Suprapubic skin (tissue), 4 donors: ENCODE measurements at regions not wholly inside any gene's neighbourhood (a gene's known extent, or its start where the extent isn't known, plus 50 kb on each side); places are given as distances from the start of the nearest gene placed in this dataset.

Experiments
- DNase-seq, 2 donors: peaks; one replicate each; pipeline ENCODE4 v3.0.0-alpha.2; 2019; ENCODE audit warnings: low spot score in 2 of 2
- H3K27ac ChIP-seq: fragments of 200-600 bp; sonication (generic); one replicate; pipeline ENCODE4 v1.5.1; 2019
- H3K27me3 ChIP-seq: fragments of 200-600 bp; sonication (generic); one replicate; pipeline ENCODE4 v1.5.1; 2019
- H3K36me3 ChIP-seq: fragments of 200-600 bp; sonication (generic); one replicate; pipeline ENCODE4 v1.5.1; 2019
- H3K4me1 ChIP-seq: fragments of 200-600 bp; sonication (generic); one replicate; pipeline ENCODE4 v1.5.1; 2019
- H3K4me3 ChIP-seq: fragments of 200-600 bp; sonication (generic); one replicate; pipeline ENCODE4 v1.5.1; 2019; ENCODE audit warnings: mild to moderate bottlenecking
- H3K9me3 ChIP-seq: fragments of 200-600 bp; sonication (generic); one replicate; pipeline ENCODE4 v1.5.1; 2019
- CTCF ChIP-seq, 2 donors: fragments of 200-600 bp in 1 of 2; fragments of 450-650 bp in 1 of 2; sonication (generic) in 1 of 2; IDR thresholded peaks; one replicate each; pipeline ENCODE4 v1.5.1; 2016 to 2019; ENCODE audit warnings: antibody characterized with exemption in 2 of 2, mild to moderate bottlenecking in 1 of 2, moderate library complexity in 1 of 2
- EP300 ChIP-seq: sonication (generic); formaldehyde crosslinking; IDR thresholded peaks from one replicate; pipeline ENCODE4 v1.6.1; 2017; ENCODE audit warnings: antibody characterized with exemption
- POLR2A ChIP-seq, 2 donors: fragments of 450-650 bp; IDR thresholded peaks; one replicate each; pipeline ENCODE4 v1.6.1; 2017; ENCODE audit warnings: antibody characterized with exemption in 2 of 2, mild to moderate bottlenecking in 2 of 2, moderate library complexity in 2 of 2
- POLR2AphosphoS5 ChIP-seq, 3 donors: sonication (generic); formaldehyde crosslinking; IDR thresholded peaks; one replicate each; pipeline ENCODE4 v1.6.1; 2017; ENCODE audit warnings: antibody characterized with exemption in 3 of 3
- WGBS: methylation state at CpG from one replicate; pipeline ENCODE4 v1.1.5; 2018; 5-methylcytosine and 5-hydroxymethylcytosine counted together

GRCh38 chr17:5668557-5669138 is 84.3 kb upstream of the NLRP1 start:
- H3K9me3 ChIP-seq = no peaks in the 10 kb centered on the region
- WGBS = 63% methylated on average over 2 of the region's 2 CpGs
- no peaks in the 10 kb centered on the region for H3K4me1 ChIP-seq
- H3K36me3 ChIP-seq = no peaks in the 10 kb centered on the region
- H3K27ac ChIP-seq = no peak overlapping the region
- TF ChIP-seq CTCF (IDR thresholded peaks at IDR 0.05) (no peak), EP300 (no peak), POLR2A (IDR thresholded peaks at IDR 0.05) (no peak), POLR2AphosphoS5 (IDR thresholded peaks at IDR 0.05) (no peak)
- DNase-seq = no peak
- H3K4me3 ChIP-seq = no peak overlapping the region
- H3K27me3 ChIP-seq = peaks cover 49% of the 10 kb centered on the region

DNA sequence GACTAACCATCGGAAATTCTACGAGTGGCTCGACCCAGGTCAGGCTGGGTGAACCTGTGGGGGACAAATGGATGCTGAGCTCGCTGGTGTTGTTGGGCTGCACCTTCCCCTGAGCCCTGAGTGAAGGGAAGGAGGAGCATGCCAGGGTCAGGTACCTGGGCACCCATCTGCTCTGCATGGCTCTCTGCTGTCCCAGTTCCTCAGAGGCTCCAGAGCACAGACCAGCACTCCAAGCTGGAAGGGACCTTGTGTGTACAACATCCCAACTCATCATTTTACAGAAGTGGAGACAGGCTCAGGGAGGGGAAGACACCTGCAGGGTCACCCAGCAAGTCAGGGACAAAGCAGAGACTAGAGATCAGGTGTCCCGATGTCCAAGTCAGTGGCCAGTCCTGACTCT is 84.9 kb upstream of the NLRP1 start:
- TF ChIP-seq CTCF (IDR thresholded peaks at IDR 0.05) (no peak), POLR2A (IDR thresholded peaks at IDR 0.05) (no peak), EP300 (no peak), POLR2AphosphoS5 (IDR thresholded peaks at IDR 0.05) (no peak)
- H3K27me3 ChIP-seq = peaks cover 47% of the 10 kb centered on the region

DNA sequence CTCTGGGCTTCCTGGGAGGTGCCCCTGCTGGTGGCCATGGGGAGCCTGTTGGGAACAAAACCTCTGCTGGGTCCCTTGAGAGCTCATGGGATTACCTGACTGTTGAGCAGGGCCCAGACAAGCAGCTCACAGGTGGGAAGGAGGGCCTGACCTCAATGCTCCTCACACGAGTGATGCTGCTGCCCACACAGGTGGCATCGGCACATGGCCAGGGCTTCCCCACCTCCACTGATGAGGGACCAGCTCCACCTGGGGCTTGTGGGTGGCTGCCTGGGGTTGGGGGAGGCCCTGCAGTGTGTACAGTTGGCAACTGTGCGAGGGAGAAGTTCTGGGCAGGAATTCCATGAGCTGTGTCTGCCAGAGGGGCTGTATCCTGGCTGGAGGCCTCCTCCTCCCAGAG is 87.8 kb upstream of the NLRP1 start:
- TF ChIP-seq POLR2A (IDR thresholded peaks at IDR 0.05) (no peak), EP300 (no peak), CTCF (IDR thresholded peaks at IDR 0.05) (no peak), POLR2AphosphoS5 (IDR thresholded peaks at IDR 0.05) (no peak)
- no peaks in the 10 kb centered on the region for H3K9me3 ChIP-seq
- DNase-seq = no peak
- no peak overlapping the region for H3K27ac ChIP-seq
- WGBS = no CpG with 5 or more reads among the region's 3 CpGs
- H3K4me1 ChIP-seq = no peaks in the 10 kb centered on the region
- H3K4me3 ChIP-seq = no peak overlapping the region
- no peaks in the 10 kb centered on the region for H3K36me3 ChIP-seq
- H3K27me3 ChIP-seq = peaks cover 26% of the 10 kb centered on the region

More for the DNA sequence above, 84.9 kb upstream of the NLRP1 start:
- no peak for DNase-seq
- 88% methylated on average over 5 of the region's 5 CpGs for WGBS
- Histone ChIP-seq H3K36me3 (no peaks in the 10 kb centered on the region), H3K4me3 (no peak overlapping the region), H3K27ac (no peak overlapping the region), H3K4me1 (no peaks in the 10 kb centered on the region), H3K9me3 (no peaks in the 10 kb centered on the region)

DNA sequence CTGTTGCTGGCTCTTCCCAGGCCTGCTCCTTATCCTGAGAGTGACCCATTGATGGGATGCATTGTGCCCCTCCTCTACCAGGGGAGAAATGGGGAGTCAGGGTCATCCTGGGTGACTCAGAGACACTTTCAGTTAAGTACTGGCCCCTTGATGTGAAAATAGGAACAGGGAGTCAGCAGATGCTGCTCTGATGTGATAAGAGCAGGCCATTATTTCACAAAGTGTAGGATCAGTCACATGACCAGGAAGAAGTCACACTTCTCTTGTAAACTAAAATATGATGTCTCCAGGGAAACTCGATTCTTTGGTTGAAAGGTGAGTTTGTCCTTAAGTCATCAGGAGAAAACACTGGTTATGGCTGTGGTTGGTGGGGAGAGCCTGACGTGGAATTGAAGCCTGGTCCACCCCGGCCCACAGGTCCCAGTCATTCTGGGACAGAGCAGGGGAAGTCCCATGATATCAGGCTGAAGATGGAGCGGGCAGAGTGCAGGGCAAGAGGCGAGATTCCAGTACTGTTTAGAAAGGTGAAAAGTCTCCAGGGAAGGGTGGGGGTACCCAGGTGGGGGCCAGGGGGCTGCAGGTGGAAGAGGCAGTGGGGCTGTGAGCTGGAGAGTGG is 88.6 kb upstream of the NLRP1 start:
- Histone ChIP-seq H3K4me3 (no peak overlapping the region), H3K9me3 (no peaks in the 10 kb centered on the region), H3K27me3 (peaks cover 26% of the 10 kb centered on the region), H3K4me1 (no peaks in the 10 kb centered on the region), H3K36me3 (no peaks in the 10 kb centered on the region), H3K27ac (no peak overlapping the region)
- no peak for DNase-seq
- 54% methylated on average over 5 of the region's 5 CpGs for WGBS
- TF ChIP-seq CTCF (IDR thresholded peaks at IDR 0.05) = no peak

- H3K4me3 ChIP-seq = no peak overlapping the region
These were observed 91.5 kb upstream of the NLRP1 start for GRCh38 chr17:5675625-5676421.

More at GRCh38 chr17:5675625-5676421, 91.5 kb upstream of the NLRP1 start:
- no peak for DNase-seq
- H3K36me3 ChIP-seq = no peaks in the 10 kb centered on the region
- TF ChIP-seq EP300 (no peak), POLR2AphosphoS5 (IDR thresholded peaks at IDR 0.05) (no peak), POLR2A (IDR thresholded peaks at IDR 0.05) (no peak), CTCF (IDR thresholded peaks at IDR 0.05) (no peak)
- H3K27me3 ChIP-seq = peaks cover 22% of the 10 kb centered on the region
- no peaks in the 10 kb centered on the region for H3K4me1 ChIP-seq
- H3K9me3 ChIP-seq = no peaks in the 10 kb centered on the region
- no peak overlapping the region for H3K27ac ChIP-seq
- WGBS = 22% methylated on average over 6 of the region's 6 CpGs
